GM12873 (cell line): ENCODE measurements at regions not wholly inside any gene's neighbourhood (a gene's known extent, or its start where the extent isn't known, plus 50 kb on each side); places are given as distances from the start of the nearest gene placed in this dataset.

Source experiments
- CTCF ChIP-seq: IDR thresholded peaks from 2 replicates; pipeline ENCODE4 v1.5.1; 2012; ENCODE audit warnings: low read depth, mild to moderate bottlenecking, moderate library complexity, low read length, control low read depth; ENCODE audit not compliant: insufficient read depth; ENCODE audit errors: missing control alignments

DNA sequence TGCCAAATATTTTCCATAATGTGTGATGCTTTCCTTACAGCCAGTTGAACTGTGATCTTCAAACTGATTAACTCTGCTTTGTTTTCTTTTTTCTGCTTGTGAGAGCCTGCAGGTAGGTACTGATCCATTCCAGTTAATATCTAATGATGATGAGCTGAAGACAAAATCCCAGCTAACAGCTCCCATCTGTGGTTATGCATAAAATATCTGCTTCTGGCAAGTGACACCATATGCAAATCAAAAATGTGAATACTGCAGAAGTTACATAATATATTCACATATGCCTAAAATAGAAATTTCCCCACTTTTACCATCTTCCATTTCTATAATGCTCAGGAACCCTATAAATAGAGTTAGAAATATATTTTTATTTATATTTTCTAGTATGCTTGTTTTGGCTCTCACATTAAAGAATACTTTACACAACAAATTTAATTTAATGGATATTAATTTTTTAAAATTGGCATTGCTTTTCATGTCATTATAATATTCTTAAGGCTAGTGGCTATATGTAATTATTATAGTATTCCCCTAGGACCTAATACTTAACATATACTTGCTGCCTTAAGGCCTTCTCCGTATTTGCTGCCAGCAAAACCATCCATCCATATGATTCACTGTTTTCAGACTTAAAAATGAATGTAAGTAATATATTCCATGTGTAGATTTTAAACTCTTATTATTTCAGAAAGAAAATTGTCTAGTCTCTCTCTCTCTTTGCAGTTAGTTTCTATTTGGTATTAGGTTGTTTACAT lies 83.8 kb downstream of the CCER1 start:
- no peak for TF ChIP-seq CTCF

DNA sequence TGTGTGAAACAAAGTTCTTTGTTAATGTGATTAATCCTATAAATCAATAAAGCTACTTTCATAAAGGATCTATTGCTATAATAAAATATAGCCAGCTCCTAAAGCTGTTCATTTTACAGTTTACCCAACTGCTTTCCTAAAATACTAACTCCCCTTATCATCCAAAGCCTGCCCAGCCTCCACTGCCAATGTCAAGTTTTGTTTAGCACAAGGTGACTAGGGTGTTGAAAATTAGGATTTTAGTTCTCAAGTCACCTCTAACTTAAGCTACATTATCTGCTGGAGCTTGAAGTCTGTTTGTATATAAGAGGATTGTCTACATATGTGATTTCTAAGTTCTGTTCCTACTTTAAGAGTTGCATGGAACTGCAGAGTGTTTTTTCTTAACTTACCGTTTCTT lies 86.3 kb downstream of the CCER1 start:
- TF ChIP-seq CTCF: no peak

DNA sequence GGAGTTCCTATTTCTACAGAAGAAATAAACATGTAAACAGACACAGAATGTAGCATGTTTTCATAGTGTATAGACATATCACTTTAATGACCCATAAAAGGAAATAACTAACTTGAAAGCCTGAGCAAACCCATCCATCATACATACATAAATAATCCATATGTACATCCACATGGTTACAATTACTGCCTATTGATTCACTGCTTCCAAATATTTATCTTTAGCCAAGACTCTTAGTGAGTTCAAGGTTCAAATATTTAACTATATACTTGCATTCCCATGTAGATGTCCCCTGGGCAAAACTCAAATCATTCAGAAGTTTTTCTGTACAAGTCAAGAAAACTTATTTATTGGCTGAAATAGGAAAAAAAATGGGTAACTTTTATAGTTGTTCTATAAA lies 95.4 kb downstream of the CCER1 start:
- TF ChIP-seq CTCF: no peak

DNA sequence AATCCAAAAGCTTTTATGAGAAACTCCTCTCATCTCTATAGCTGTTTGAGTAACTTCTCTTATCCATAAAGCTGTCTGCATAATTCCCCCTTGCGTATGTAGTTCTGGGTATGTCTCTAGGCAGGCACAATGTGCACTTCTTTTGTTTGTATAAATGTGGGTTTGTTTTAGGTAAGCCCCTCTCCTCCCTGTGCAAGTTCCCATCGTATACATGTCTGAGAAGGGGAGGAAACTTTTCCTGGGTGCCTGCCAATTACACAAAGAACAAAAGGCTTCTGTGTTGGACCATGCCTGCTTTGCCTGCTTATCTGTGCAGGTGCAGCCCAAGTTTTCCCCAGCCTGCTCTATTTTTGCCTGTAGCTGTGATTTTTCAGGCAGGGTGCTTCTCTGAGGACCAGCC lies 96.7 kb downstream of the CCER1 start:
- no peak for TF ChIP-seq CTCF

DNA sequence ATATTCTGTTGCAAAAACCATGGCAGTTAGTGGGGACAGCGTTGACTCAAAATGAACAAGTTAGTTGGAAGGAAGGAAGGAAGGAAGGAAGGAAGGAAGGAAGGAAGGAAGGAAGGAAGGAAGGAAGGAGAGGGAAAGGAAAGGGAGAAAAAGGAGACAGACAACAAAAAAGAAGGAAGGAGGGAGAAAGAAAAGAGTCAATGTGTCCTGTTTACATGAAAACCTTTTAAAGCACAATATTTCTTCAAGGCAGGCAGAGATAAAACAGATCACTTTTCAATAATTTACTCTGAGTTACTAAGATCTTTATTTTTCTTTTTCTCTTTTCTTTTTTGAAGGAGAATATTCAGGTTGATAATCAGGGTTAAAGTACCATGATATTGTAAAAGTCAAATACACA lies 99.4 kb downstream of the CCER1 start:
- TF ChIP-seq CTCF: no peak

DNA sequence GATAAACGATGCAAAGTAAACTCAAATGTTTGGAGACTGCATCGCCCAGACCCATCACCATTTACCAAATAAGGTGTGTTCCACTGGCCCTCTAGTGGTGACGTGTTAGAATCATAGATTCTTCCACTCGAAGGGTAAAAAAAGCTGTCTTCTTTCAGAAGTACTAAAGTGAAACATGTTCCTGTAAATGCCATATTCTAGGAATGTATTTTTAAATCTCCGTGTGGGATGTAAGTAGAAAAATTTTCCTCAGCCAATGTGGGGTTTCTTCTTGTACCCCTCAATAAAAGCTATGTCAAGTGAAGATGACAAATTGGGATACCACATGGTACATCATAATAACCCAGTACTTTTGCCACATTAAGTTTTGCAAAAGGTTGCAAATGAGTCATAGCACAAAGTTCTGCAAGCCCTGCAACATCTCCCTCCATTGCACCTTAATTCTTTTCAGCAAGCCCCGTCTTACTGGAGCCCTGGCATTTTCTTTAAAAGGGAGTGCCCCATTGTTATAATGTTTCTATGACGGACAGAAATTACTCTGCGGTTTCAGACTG lies 100.8 kb downstream of the CCER1 start:
- TF ChIP-seq CTCF: peak; percentile 72

GRCh38 chr12:90851800-90852718 lies 102.9 kb downstream of the CCER1 start:
- TF ChIP-seq CTCF: no peak
